Fibroblast of lung (primary cell): ENCODE measurements at regions not wholly inside any gene's neighbourhood (a gene's known extent, or its start where the extent isn't known, plus 50 kb on each side); places are given as distances from the start of the nearest gene placed in this dataset.

ENCODE experiments used
- CTCF ChIP-seq, 2 donors: IDR thresholded peaks in 1 of 2; conservative IDR thresholded peaks in 1 of 2; 1 replicate in 1 of 2; 2 replicates in 1 of 2; pipeline ENCODE4 v1.5.1; 2011 to 2012; ENCODE audit warnings: low read length in 2 of 2, control low read depth in 1 of 2, inconsistent platforms in 1 of 2, low read depth in 1 of 2, mild to moderate bottlenecking in 1 of 2
- EZH2 ChIP-seq: IDR thresholded peaks from 2 replicates; pipeline ENCODE4 v1.5.1; 2012; ENCODE audit warnings: low read length, control low read depth, mild to moderate bottlenecking; ENCODE audit errors: missing control alignments

GRCh38 chr1:238752327-238752726 is 634.0 kb upstream of the CHRM3 start:
- no peak for TF ChIP-seq CTCF (conservative IDR thresholded peaks at IDR 0.05 in 1 of 2, IDR thresholded peaks at IDR 0.05 in 1 of 2; ENCODE audit: low read depth in 1 of 2, low read length in 2 of 2)
- TF ChIP-seq EZH2: no peak
